Osteoblast (primary cell): ENCODE measurements at regions not wholly inside any gene's neighbourhood (a gene's known extent, or its start where the extent isn't known, plus 50 kb on each side); places are given as distances from the start of the nearest gene placed in this dataset.

Experiments used
- DNase-seq: peaks from one replicate; pipeline ENCODE4 v3.0.0; 2011; ENCODE audit warnings: low spot score, mixed read lengths; ENCODE audit not compliant: insufficient read length; ENCODE audit errors: missing footprints
- H2AFZ ChIP-seq: 2 replicates; pipeline ENCODE4 v1.6.0; 2011; ENCODE audit warnings: mild to moderate bottlenecking, low read length
- H3K27ac ChIP-seq: 2 replicates; pipeline ENCODE4 v1.5.1; 2011; ENCODE audit warnings: mild to moderate bottlenecking, low read depth, low read length, moderate library complexity
- H3K27me3 ChIP-seq: 2 replicates; pipeline ENCODE4 v1.6.0; 2012; ENCODE audit warnings: mild to moderate bottlenecking, control low read depth, inconsistent platforms, low read length, moderate library complexity; ENCODE audit not compliant: insufficient read depth
- H3K36me3 ChIP-seq: 2 replicates; pipeline ENCODE4 v1.5.1; 2011; ENCODE audit warnings: mild to moderate bottlenecking, low read length, control low read depth, moderate library complexity; ENCODE audit not compliant: insufficient read depth
- H3K4me1 ChIP-seq: 2 replicates; pipeline ENCODE4 v1.5.1; 2011; ENCODE audit warnings: mild to moderate bottlenecking, low read length, control low read depth, moderate library complexity; ENCODE audit not compliant: insufficient read depth
- H3K4me2 ChIP-seq: 2 replicates; pipeline ENCODE4 v1.6.0; 2011; ENCODE audit warnings: mild to moderate bottlenecking, low read length; ENCODE audit not compliant: insufficient read depth
- H3K4me3 ChIP-seq: fragments of 200-600 bp; sonication (generic); 3 replicates; pipeline ENCODE4 v1.5.1; 2012; ENCODE audit warnings: mild to moderate bottlenecking, low read length, inconsistent platforms; ENCODE audit not compliant: insufficient read depth
- H3K79me2 ChIP-seq: 2 replicates; pipeline ENCODE4 v1.6.0; 2012; ENCODE audit warnings: mild to moderate bottlenecking, low read length, control low read depth, inconsistent platforms; ENCODE audit not compliant: insufficient read depth
- H3K9me3 ChIP-seq: 2 replicates; pipeline ENCODE4 v1.5.1; 2011; ENCODE audit warnings: low read depth, low read length, control low read depth
- H4K20me1 ChIP-seq: 2 replicates; pipeline ENCODE4 v1.6.0; 2012; ENCODE audit warnings: mild to moderate bottlenecking, low read length, control low read depth; ENCODE audit not compliant: insufficient read depth
- CTCF ChIP-seq: IDR thresholded peaks from 2 replicates; pipeline ENCODE4 v1.5.1; 2011; ENCODE audit warnings: mild to moderate bottlenecking, low read depth, low read length, moderate library complexity; ENCODE audit errors: extremely low read depth

DNA sequence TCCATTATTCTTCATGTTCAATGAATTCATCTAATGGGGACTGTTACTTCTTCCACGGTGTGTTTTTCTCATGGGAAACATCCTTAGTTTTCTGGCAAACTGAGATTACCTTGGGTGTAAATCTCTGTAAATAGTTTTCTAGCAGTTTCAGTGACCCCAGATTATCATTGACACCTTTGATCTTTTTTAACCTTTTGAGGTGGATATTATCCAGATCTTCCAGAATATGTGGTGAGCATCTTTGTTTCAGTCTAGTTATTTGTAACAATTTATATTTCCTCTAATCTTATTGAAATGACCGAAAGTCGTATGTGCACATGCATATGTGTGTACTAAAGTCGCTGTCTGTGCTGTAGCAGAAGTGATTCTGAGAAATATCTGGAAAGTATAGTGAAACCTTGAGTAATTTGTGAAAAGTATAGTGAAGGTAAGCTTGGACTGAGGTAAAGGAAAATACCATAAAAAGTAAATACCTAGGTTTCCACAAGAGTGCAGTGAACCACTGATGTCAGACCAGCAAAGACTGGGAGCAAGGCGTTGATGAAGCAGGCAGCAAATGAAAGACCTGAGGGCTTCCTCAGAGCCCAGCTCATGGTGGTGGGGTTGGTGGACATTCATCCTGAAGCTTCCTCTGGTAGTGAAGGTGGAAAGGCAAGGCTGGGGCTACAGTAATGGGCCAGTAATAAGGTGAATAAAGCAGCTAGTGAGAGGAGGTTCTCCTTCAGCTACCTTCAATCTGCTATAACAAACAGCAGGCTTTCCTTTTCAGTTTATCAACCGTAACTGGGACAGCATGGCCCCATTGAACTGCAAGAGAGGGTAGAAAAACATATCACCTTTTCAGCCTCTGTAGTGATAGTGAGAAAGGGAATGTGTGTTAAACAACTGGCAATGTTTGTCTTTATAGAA, 480.2 kb upstream of the FBXO33 start:
- TF ChIP-seq CTCF, result no peak

DNA sequence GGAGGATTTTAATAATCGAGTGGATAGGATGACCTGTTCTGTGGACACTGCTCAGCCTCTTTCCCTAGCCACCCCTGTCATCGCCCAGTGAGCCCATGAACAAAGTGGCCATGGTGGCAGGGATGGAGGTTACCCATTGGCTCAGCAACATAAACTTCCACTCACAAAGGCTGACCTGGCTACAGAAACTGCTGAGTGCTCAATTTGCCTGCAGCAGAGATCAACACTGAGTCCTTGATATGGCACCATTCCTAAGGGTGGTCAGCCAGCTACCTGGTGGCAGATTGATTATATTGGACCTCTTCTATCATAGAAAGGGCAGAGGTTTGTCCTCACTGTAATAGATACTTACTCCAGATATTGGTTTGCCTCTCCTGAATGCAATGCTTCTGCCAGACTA, 465.4 kb upstream of the FBXO33 start:
- DNase-seq, result no peak
- TF ChIP-seq CTCF, result no peak
- Histone ChIP-seq H3K4me3 (no peak overlapping the region), H3K9me3 (no peaks in the 10 kb centered on the region), H3K4me2 (no peak overlapping the region), H2AFZ (no peak overlapping the region), H3K36me3 (no peaks in the 10 kb centered on the region), H4K20me1 (no peaks in the 10 kb centered on the region), H3K27ac (no peak overlapping the region), H3K79me2 (no peaks in the 10 kb centered on the region), H3K4me1 (no peaks in the 10 kb centered on the region), H3K27me3 (no peaks in the 10 kb centered on the region)

More for the DNA sequence above, 480.2 kb upstream of the FBXO33 start:
- Histone ChIP-seq H2AFZ (no peak overlapping the region), H3K4me3 (no peak overlapping the region), H4K20me1 (no peaks in the 10 kb centered on the region), H3K4me1 (no peaks in the 10 kb centered on the region), H3K27me3 (no peaks in the 10 kb centered on the region), H3K4me2 (no peak overlapping the region), H3K36me3 (no peaks in the 10 kb centered on the region), H3K27ac (no peak overlapping the region), H3K9me3 (no peaks in the 10 kb centered on the region), H3K79me2 (no peaks in the 10 kb centered on the region)
- DNase-seq, result no peak

GRCh38 chr14:39890026-39890425, 457.8 kb upstream of the FBXO33 start:
- H3K27me3 ChIP-seq, result no peaks in the 10 kb centered on the region
- H2AFZ ChIP-seq, result no peak overlapping the region
- H3K27ac ChIP-seq, result no peak overlapping the region
- no peaks in the 10 kb centered on the region for H4K20me1 ChIP-seq
- H3K9me3 ChIP-seq, result peaks cover 6% of the 10 kb centered on the region
- no peak overlapping the region for H3K4me3 ChIP-seq
- DNase-seq, result no peak
- TF ChIP-seq CTCF, result no peak
- H3K79me2 ChIP-seq, result no peaks in the 10 kb centered on the region
- no peak overlapping the region for H3K4me2 ChIP-seq
- no peaks in the 10 kb centered on the region for H3K36me3 ChIP-seq
- H3K4me1 ChIP-seq, result no peaks in the 10 kb centered on the region

DNA sequence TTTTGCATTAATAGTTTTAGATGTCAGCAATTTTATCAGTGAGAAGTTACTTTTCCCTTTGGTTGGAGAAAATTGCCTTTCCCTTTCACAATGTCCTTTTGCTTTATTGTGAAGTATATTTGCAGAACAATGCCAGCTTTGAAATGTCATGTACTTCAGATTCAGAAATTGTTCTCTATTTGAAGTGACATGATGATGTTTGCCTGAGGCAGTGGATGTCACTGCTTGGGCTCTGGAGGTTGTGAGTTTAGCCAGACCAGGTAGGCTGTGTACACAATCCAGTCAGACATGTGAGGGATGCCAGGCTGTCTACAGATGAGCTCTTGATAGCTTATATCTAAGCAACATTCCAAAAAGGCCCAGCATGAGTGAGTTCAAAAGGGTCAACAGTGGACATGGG, 451.9 kb upstream of the FBXO33 start:
- no peak for TF ChIP-seq CTCF
- H3K4me3 ChIP-seq, result no peak overlapping the region
- H3K27me3 ChIP-seq, result no peaks in the 10 kb centered on the region
- no peak for DNase-seq
- no peak overlapping the region for H2AFZ ChIP-seq
- H3K4me2 ChIP-seq, result no peak overlapping the region
- H3K9me3 ChIP-seq, result peaks cover 6% of the 10 kb centered on the region
- H3K27ac ChIP-seq, result no peak overlapping the region
- no peaks in the 10 kb centered on the region for H3K36me3 ChIP-seq
- no peaks in the 10 kb centered on the region for H3K79me2 ChIP-seq
- no peaks in the 10 kb centered on the region for H3K4me1 ChIP-seq
- H4K20me1 ChIP-seq, result no peaks in the 10 kb centered on the region
